ENCODE measurements at regions not wholly inside any gene's neighbourhood (a gene's known extent, or its start where the extent isn't known, plus 50 kb on each side); places are given as distances from the start of the nearest gene placed in this dataset.

- TF ChIP-seq ZNF766 (CRISPR knock-in tag; IDR thresholded peaks at IDR 0.05; ENCODE audit: borderline replicate concordance) (no peak), CBX2 (IDR thresholded peaks at IDR 0.05; ENCODE audit: low read depth, low read length) (no peak), CBX2 (CRISPR knock-in tag; IDR thresholded peaks at IDR 0.05; ENCODE audit: low read depth) (no peak), SALL2 (CRISPR knock-in tag; IDR thresholded peaks at IDR 0.05) (no peak), HMG20A (CRISPR knock-in tag; IDR thresholded peaks at IDR 0.05; ENCODE audit: borderline replicate concordance) (no peak), ARID3A (IDR thresholded peaks at IDR 0.05; ENCODE audit: low read depth, low read length) (no peak), POLR2A (IDR thresholded peaks at IDR 0.05; ENCODE audit: insufficient read depth in 1 of 2, low read depth in 2 of 2, low read length in 2 of 2) (no peak), ESRRA (CRISPR knock-in tag; IDR thresholded peaks at IDR 0.05; ENCODE audit: low read depth) (no peak), STAT6 (CRISPR knock-in tag; IDR thresholded peaks at IDR 0.05; ENCODE audit: borderline replicate concordance) (no peak), CTCF (CRISPR knock-in tag; IDR thresholded peaks at IDR 0.05) (no peak)
Measured at GRCh38 chr13:46472384-46472783, 80.6 kb upstream of the LRCH1 start.

Measured in HepG2 (cell line).